ENCODE measurements at regions not wholly inside any gene's neighbourhood (a gene's known extent, or its start where the extent isn't known, plus 50 kb on each side); places are given as distances from the start of the nearest gene placed in this dataset.
A peak's percentile ranks its signal among the peaks of the same experiment; 100 is the strongest.

DNA sequence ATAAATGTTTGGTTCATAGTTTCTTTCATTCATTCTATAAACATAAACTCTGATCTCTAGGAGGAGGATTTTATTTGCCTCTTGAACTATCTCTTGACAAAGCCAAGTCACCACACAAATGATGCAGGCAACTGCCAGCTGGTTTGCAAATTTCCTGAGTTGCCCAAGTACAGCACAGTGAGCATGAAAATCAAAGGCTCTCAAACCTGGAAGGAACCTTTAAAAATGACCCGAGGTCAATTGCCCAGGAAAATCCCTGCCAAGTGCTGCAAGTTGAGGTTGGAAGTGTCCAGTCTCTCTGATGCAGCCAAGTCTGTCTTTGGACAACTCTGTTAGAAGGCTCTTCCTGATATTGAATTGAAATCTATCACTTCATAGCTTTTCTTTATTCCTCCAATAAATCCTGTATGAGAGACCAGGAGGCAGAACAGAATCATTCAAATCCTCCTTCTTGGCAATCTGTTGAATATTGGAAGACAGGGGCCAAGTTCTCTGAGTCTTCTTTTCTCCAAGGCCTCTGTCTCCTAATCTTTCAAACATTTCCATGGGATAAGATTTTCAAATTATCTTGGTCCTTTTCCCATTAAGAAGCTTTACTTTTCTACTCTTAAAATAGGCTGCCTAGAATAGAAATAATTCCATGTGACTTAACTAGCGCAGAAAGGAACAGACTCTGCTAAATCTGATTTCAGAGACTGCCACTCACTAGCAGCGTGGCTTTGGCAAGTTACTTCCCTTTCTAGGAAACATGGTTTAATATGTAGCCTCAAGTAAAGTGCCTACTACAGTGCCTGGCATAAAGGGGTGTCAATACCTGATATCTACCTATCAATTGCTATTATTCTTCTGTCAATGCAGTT is 159.2 kb downstream of the SNX18 start:
- DNase-seq (ENCODE audit: low read depth) = no peak

DNA sequence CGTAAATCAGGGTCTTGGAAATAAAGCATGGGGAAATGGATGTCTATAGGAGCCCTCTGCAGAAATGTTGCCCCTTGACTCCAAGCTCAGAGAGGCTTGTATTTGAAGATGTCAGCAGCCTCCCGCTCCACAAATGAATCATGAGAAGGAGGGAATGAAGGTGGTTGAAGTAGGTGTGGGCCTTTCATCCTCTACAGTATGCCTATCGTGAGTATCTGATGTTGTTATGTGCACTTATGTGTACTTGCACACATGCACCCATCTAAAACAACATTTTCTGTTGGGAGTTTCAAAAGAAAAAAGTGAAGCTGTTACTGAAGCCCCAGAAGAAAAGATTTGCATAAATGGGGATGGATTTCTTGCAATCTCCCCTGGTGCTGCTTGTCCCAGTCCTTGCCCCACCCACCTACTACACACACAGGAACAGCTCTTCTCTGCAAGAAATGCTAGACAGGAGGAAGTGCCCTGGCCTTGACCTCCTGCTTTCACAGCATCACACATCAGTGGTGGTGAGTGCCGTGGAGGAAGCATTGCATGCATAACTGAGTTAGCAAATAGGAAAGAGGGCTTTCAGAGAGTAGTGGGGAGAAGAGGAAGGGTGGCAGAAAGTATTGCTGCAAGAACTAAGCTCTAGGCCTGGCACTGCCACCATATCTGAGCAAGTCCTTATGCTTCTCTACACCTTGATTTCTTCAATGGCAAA is 156.1 kb downstream of the SNX18 start:
- DNase-seq (ENCODE audit: low read depth) = no peak

DNA sequence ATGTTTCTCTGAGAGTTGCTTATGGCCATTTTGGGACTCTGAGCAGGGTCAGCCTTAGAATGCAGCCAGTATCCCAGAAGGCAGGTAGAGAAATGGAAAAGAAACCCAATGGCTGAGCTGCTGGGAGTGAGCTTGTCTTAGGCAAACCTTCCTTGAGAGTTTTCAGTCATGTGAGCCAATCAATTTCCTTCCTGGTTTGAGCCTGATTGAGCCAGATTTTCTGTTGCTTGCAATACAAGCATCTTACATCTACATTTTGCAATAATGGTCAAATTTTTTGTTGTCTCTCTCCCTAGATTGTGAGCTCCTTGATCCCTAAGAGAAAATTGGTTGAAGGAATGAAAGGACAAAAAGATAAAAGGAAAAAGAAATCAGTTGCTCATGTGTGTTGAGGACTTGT is 155.3 kb downstream of the SNX18 start:
- DNase-seq (ENCODE audit: low read depth) = no peak

- DNase-seq (ENCODE audit: low read depth) = no peak
These were observed 154.1 kb downstream of the SNX18 start for GRCh38 chr5:54671681-54672080.

GRCh38 chr5:54671111-54671531 is 153.6 kb downstream of the SNX18 start:
- no peak for DNase-seq (ENCODE audit: low read depth)

DNA sequence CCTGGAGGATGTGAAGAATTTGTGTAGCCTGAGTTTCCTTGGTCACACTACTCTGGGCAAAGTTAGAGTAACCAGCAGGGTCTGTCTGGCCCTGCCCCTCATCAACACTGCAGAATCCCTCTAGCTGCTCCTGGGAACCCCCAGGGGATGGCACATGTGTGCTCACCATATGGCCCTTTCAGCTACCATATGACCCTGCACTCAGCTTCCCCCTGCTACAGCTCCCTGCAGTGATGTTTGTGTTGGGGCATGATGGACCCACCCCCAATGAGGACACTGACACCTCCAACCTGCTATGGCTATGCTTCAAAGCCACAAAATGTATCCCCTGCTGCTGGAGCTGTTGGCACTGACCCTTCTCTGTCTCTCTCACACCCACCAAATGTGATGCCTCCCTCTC is 152.7 kb downstream of the SNX18 start:
- no peak for DNase-seq (ENCODE audit: low read depth)

GRCh38 chr5:54669845-54670244 is 152.3 kb downstream of the SNX18 start:
- no peak for DNase-seq (ENCODE audit: low read depth)

GRCh38 chr5:54669285-54669684 is 151.7 kb downstream of the SNX18 start:
- DNase-seq (ENCODE audit: low read depth) = no peak

- DNase-seq (ENCODE audit: low read depth) = no peak
These were observed 150.5 kb downstream of the SNX18 start for GRCh38 chr5:54668096-54668495.

DNA sequence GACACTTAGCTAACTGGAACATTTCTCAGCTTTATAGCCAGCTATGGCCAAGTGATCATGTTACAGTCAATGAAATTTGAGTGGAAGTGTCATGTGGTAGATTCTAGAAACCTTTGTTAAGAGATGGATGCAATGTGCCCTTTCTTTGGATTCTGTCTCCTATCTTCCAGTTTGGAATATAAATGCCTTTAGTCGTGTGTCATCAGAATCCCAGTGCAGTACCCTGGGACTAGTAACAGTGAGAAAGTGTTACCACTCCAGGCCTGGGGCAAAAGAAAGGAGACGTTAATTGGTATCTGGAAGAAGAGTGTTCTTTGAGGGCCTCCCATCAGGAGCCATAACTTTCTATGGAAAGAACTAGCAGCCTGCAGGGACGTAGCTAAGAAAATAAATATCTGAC is 149.6 kb downstream of the SNX18 start:
- no peak for DNase-seq (ENCODE audit: low read depth)

DNA sequence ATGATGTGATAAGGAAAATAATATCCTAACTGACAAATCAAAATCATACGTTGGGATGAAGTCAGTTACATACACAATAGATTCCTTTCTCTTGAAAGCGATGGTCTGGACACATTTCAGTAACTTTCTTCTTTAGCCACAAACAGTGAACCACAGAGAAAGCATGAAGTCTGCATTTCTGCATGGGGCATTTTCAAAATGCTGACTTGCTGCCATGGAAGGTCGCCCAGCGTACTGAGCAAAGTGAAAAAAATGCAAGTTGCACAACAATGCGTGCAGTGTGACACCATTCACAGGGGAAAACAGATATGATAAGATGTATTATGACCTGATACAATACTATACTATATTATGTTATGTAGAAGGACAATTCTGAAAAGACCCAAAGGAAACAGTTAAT is 146.3 kb downstream of the SNX18 start:
- peak; percentile 91 for DNase-seq (ENCODE audit: low read depth)

DNA sequence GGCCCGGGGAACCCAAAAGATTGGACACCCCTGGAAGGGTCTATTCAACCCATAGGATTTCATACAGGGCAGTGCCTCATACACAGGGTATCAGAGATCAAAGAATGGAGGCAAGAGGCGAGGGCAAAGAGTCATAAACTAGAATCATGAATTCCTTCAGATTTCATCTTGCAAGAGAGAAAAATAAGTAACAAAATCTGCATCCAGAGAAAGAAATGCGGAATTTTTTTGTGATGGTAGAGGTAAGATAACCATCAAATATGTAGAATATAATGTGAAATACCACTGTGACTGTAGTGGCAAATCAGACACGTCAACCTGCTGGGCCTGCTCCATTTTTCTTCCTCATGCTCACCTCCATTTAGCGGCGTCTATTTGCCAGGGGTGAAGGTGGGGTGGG is 143.6 kb downstream of the SNX18 start:
- no peak for DNase-seq (ENCODE audit: low read depth)

DNA sequence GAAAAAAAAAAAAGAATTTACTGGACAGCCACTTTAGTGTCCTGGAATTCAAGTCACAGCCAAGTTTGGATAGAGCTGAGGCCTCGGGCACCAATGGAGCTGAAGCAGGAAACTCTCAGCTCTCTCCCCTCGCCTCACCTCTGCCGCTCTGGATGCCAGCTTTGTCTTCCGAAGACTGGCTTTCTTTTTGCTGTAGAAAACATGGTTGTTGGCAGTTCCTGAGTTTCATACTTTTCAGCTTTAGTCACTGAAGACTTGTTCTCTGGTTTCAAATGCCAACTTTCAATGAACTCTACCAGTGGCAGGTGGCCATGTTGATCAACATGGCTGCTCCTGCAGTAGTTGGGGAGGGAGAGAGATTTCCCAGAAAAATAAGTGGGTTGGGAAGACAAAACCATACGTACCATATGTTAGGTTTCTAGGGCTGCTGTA is 142.2 kb downstream of the SNX18 start:
- DNase-seq (ENCODE audit: low read depth) = no peak

DNA sequence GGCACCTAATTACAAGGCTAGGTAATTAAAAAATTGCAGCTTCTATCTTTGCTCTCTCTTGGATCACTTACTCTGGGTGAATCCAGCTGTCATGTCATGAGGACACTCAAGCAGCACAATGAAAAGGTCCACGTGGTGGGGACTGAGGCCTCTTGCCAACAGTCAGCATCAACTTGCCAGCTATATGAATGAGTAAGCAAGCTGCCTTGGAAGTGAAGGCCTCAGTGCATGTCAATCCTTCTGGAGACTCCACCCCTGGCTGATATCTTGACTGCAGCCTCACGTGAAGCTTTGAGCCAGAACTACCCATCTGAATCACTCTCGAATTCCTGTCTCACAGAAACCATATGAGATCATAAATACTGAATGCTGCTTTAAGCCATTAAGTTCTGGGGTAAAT is 140.5 kb downstream of the SNX18 start:
- DNase-seq (ENCODE audit: low read depth) = no peak

DNA sequence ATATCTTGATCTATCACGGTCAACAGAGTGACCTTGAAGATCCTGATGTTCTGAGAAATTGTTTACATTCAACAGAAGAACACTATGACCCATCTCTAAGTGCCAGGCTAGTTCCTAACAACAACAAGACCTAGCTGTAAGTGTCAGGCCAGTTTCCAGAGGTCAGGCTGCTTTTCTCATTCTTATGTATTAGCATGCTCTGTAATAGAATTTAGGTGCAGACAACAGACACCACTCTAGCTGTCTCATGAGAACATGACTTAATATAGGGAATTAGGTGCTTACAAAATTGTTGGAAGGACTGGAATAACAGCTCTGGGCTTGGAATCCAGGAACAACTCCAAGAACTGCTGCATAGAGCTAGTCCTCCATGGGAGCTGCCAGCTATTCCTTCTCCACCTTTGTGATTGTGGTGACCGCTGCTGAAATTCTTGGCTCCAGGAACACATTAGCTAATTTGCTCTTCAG is 138.7 kb downstream of the SNX18 start:
- DNase-seq (ENCODE audit: low read depth) = no peak

GRCh38 chr5:54655761-54656160 is 138.2 kb downstream of the SNX18 start:
- DNase-seq (ENCODE audit: low read depth) = no peak

GRCh38 chr5:54655266-54655665 is 137.7 kb downstream of the SNX18 start:
- no peak for DNase-seq (ENCODE audit: low read depth)

DNA sequence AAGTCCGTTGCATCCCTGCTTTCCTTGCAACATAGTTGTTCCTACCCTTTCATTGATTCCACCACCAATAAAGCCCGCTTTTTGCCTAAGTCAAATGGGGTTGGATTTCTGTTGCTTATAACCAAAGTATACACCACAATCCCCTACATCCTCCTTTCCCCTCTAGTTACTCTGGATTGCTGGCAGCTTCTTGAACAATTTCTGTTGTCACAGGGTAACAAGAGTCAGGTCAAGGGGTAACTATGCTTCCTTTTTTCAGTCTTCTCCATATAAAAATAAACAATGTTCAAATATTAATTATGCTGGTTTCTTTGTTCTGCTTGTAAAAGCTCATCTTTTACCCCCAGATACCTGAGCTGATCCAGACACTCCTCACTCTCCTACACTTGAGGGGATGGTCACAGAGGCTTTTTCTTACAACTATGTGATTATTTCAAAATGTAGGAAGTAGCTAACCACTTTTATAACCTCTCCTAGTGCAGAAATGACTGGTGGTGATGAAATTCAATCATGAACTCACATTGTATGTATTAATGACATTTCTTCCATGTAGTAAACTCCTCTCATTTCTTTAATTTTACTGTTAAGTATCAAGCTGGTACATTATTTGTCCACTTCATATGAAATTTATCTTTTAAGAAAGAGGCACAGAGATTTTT is 136.5 kb downstream of the SNX18 start:
- no peak for DNase-seq (ENCODE audit: low read depth)

GRCh38 chr5:54651482-54652076 is 134.0 kb downstream of the SNX18 start:
- no peak for DNase-seq (ENCODE audit: low read depth)

DNA sequence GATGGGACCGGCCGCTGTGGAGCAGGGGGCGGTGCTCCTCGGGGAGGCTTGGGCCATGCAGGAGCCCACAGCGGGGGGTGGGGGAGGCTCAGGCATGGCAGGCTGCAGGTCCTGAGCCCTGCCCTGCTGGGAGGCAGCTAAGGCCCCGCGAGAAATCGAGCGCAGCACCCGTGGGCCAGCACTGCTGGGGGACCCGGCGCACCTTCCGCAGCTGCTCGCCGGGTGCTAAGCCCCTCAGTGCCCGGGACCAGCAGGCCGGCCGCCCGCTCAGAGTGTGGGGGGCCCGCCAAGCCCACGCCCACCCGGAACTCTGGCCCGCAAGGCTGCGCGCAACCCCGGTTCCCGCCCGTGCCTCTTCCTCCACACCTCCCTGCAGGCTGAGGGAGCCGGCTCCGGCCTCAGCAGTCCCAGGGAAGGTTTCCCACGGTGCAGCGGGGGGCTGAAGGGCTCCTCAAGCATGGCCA is 131.5 kb downstream of the SNX18 start:
- DNase-seq (ENCODE audit: low read depth) = no peak

DNA sequence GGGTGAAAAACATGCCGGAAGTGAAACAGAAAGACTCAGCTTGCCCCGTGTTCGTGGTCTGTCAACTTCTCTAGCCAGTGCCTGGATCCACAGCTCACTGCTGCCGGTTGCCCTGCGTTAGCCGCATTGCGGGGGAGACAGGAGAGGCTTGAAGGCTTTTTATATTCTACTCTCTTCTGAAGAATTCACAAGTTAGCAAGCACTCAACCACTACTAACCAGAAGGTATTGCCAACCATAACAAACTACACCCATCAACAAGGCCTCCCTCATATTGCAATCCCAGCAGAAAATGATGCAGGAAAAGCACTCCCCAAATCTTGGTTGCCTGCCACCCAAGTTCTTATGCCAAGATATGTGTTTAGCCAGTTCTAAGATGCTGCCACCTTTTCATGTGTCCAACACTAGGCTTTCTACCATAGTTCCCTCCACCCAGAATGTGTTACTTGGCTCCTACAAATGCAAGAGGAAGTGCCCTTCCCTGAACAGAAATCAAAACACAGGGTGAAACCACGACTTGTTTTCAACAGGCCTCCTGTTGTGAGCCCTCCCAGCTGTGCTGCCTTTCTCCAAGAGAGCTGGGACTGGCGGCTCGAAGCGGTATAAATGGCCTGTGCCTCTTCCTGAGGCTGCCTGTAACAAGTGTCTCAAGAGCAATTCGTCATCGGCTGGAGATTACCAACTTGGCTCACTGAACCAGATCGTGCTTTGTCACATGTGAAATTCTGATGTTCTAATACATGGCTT is 129.0 kb downstream of the SNX18 start:
- no peak for DNase-seq (ENCODE audit: low read depth)

All from GM04504 (cell line).